ENCODE measurements at regions not wholly inside any gene's neighbourhood (a gene's known extent, or its start where the extent isn't known, plus 50 kb on each side); places are given as distances from the start of the nearest gene placed in this dataset.

DNA sequence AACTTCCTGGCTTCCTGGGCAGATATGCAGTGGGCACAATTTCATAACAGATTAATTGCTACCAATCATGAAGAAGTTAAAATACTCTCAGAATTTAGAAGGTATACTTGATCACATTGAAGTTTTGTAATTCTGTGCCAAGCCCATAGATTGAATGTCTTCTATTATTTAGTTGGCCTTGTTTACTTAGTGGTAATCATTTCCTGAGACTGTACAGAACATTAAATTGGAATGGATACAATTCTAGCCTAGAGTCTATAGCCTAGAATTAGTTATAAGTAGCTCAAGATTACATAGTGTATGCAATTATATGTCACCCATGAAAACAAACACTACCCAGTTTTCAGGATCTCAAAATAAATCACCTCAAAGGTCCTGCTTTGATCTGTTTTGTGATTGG is 615.8 kb downstream of the XIRP2 start:
- TF ChIP-seq, protein P1, sequence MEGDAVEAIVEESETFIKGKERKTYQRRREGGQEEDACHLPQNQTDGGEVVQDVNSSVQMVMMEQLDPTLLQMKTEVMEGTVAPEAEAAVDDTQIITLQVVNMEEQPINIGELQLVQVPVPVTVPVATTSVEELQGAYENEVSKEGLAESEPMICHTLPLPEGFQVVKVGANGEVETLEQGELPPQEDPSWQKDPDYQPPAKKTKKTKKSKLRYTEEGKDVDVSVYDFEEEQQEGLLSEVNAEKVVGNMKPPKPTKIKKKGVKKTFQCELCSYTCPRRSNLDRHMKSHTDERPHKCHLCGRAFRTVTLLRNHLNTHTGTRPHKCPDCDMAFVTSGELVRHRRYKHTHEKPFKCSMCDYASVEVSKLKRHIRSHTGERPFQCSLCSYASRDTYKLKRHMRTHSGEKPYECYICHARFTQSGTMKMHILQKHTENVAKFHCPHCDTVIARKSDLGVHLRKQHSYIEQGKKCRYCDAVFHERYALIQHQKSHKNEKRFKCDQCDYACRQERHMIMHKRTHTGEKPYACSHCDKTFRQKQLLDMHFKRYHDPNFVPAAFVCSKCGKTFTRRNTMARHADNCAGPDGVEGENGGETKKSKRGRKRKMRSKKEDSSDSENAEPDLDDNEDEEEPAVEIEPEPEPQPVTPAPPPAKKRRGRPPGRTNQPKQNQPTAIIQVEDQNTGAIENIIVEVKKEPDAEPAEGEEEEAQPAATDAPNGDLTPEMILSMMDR (IDR thresholded peaks at IDR 0.05; ENCODE audit: low read length, missing control alignments) = no peak

DNA sequence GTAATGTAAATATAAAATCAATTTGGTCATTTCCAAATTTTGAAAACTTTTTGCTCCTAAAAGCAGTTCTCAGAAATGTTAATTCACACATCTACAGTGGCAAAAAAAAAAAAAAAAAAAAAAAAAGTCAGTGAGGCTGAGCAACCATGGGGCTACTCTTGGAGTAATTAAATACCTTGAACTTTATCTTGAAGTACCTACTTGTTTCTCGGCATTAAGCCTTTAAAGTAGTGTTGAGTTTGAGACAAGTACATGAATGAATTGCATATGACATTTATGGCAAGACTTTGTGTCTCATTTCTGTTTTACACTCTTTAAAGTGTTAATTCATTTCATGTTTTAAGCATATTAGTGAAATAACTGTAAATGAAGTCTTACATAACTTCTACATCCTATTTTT is 613.3 kb downstream of the XIRP2 start:
- TF ChIP-seq, protein P1 (IDR thresholded peaks at IDR 0.05; ENCODE audit: low read length, missing control alignments) = no peak
- no peak overlapping the region for H3K4me3 ChIP-seq (replicated peaks; ENCODE audit: low read depth, low read length)
- no peak for DNase-seq (ENCODE audit: low read depth)

More for the DNA sequence above, 615.8 kb downstream of the XIRP2 start:
- peak; percentile 5 for DNase-seq (ENCODE audit: low read depth)
- no peak overlapping the region for H3K4me3 ChIP-seq (replicated peaks; ENCODE audit: low read depth, low read length)

- TF ChIP-seq, protein P1 (IDR thresholded peaks at IDR 0.05; ENCODE audit: low read length, missing control alignments) = no peak
- H3K4me3 ChIP-seq (replicated peaks; ENCODE audit: low read depth, low read length) = no peak overlapping the region
- DNase-seq (ENCODE audit: low read depth) = no peak
These were observed 605.6 kb downstream of the XIRP2 start for GRCh38 chr2:167493862-167494261.

DNA sequence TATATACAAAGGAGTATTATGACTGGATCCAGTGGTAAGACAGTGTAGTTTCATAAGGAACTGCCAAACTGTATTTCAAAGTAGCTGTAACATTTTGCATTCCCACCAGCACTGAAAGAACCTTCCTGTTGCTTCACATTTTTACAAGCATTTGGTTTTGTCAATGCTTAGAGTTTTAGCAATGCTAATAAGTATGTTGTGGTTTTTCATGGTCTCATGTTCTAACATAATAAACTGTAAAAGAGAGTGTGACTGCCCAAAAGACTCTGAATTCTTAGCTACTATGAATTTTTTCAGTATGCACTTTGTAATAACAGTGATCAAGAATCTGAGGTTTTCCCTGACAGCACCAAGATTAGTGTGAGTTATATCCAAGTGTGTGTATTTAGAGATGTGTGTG is 604.2 kb downstream of the XIRP2 start:
- TF ChIP-seq, protein P1 (IDR thresholded peaks at IDR 0.05; ENCODE audit: low read length, missing control alignments) = no peak
- H3K4me3 ChIP-seq (replicated peaks; ENCODE audit: low read depth, low read length) = no peak overlapping the region
- peak; percentile 3 for DNase-seq (ENCODE audit: low read depth)

GRCh38 chr2:167491788-167492187 is 603.5 kb downstream of the XIRP2 start:
- DNase-seq (ENCODE audit: low read depth) = no peak
- TF ChIP-seq, protein P1 (IDR thresholded peaks at IDR 0.05; ENCODE audit: low read length, missing control alignments) = no peak
- H3K4me3 ChIP-seq (replicated peaks; ENCODE audit: low read depth, low read length) = no peak overlapping the region

DNA sequence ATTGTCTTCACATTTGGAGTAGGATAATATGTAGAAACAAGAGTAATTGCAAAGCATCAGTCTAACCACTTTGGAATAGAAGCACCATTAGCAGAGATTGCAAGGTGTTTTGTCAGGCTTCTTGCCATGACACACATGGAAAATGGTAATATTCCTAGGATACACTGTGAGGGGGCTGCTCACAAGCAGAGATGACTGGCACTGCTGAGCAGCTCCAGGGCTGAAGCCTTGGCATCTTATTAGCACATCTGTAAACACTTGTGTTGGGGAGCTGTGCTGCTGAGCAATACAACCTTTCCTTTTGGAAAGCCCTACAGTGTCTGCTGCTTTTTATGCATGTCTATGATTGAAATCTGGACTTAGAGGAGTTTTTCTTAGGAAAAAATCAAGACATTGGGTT is 602.2 kb downstream of the XIRP2 start:
- H3K4me3 ChIP-seq (replicated peaks; ENCODE audit: low read depth, low read length) = no peak overlapping the region
- DNase-seq (ENCODE audit: low read depth) = no peak
- TF ChIP-seq, protein P1 (IDR thresholded peaks at IDR 0.05; ENCODE audit: low read length, missing control alignments) = no peak

DNA sequence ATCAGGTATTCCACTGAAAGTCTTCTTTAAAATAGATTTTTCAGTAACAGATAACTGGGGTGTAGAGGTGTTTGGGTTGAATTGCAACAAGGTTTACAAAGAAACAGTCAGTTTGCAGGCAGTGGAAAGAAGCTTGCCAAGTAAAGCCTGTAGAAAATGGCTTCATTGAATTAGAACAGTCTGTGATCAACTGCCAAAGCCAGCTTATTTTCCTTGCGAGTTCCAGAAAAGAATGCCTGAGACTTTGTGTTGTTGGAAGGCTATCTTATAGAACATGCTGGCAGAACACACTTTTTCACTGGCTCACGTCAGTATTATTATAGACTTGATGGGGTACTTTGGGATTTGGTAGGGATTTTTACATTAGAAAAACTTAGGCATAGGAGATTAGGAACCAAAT is 601.0 kb downstream of the XIRP2 start:
- TF ChIP-seq, protein P1 (IDR thresholded peaks at IDR 0.05; ENCODE audit: low read length, missing control alignments) = no peak
- DNase-seq (ENCODE audit: low read depth) = no peak
- H3K4me3 ChIP-seq (replicated peaks; ENCODE audit: low read depth, low read length) = no peak overlapping the region
